Vagina (tissue), 2 donors: ENCODE measurements at regions not wholly inside any gene's neighbourhood (a gene's known extent, or its start where the extent isn't known, plus 50 kb on each side); places are given as distances from the start of the nearest gene placed in this dataset.

Source experiments
- DNase-seq, 2 donors: peaks; one replicate each; pipeline ENCODE4 v3.0.0-alpha.2; 2017; ENCODE audit errors: extremely low spot score in 2 of 2
- H3K27ac ChIP-seq: fragments of 200-600 bp; sonication (generic); one replicate; pipeline ENCODE4 v1.5.1; 2019
- H3K27me3 ChIP-seq: fragments of 200-600 bp; sonication (generic); one replicate; pipeline ENCODE4 v1.5.1; 2019
- H3K36me3 ChIP-seq, 2 donors: fragments of 200-600 bp; sonication (generic); one replicate each; pipeline ENCODE4 v1.5.1; 2017 to 2019
- H3K4me1 ChIP-seq: fragments of 200-600 bp; sonication (generic); one replicate; pipeline ENCODE4 v1.5.1; 2019
- H3K4me3 ChIP-seq, 2 donors: fragments of 200-600 bp; sonication (generic); 1 replicate in 1 of 2; 2 replicates in 1 of 2; pipeline ENCODE4 v1.5.1; 2016 to 2019
- H3K9me3 ChIP-seq: fragments of 200-600 bp; sonication (generic); one replicate; pipeline ENCODE4 v1.5.1; 2019
- POLR2A ChIP-seq, 2 donors: fragments of 450-650 bp; IDR thresholded peaks; one replicate each; pipeline ENCODE4 v1.6.1; 2017; ENCODE audit warnings: antibody characterized with exemption in 2 of 2, mild to moderate bottlenecking in 2 of 2, moderate library complexity in 2 of 2
- POLR2AphosphoS5 ChIP-seq, 2 donors: sonication (generic); formaldehyde crosslinking; IDR thresholded peaks; one replicate each; pipeline ENCODE4 v1.9.0; 2017; ENCODE audit warnings: antibody characterized with exemption in 2 of 2, mild to moderate bottlenecking in 2 of 2, low read depth in 1 of 2; ENCODE audit not compliant: insufficient read depth in 1 of 2
- intact Hi-C: fragments of 100-400 bp; cut with DNase I; formaldehyde crosslinking; loops from one replicate; pipeline ENCODE4 v1.15.1; 2023
- TF ChIP-seq, protein P1 (sequence below), 3 experiments: fragments of 450-650 bp in 2 of 3; fragments of 200-600 bp in 1 of 3; sonication (generic) in 1 of 3; IDR thresholded peaks; one replicate each; pipeline ENCODE4 v1.5.1; 2017 to 2019; ENCODE audit warnings: antibody characterized with exemption in 3 of 3, mild to moderate bottlenecking in 2 of 3, moderate library complexity in 2 of 3

DNA sequence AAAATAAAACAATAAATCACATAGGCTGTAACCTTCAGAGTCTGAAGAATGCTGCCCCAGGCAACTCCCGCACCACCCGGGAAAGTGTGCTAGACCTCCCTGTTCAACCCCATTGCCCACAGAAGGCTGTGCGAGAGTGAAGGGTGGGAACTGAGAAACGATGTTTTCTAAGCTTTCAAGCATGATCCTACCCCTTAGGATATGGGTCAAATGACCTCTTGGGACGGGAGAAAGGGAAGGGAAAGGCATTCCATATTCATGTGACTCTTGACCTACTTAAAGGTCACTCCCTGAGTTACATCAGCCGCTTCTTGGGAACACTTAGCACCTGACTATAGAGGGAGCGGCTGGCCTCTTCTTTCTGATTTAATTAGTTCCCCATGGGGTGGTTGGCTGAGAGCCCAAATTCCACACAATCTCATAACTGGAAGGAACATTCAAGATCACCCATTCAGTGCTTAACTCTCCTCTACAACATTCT lies 114.7 kb upstream of the SLC24A5 start:
- TF ChIP-seq POLR2AphosphoS5 (IDR thresholded peaks at IDR 0.05; ENCODE audit: insufficient read depth in 1 of 2, low read depth in 1 of 2), result peak in 1 of 2 donors; percentile 55
- TF ChIP-seq, protein P1, sequence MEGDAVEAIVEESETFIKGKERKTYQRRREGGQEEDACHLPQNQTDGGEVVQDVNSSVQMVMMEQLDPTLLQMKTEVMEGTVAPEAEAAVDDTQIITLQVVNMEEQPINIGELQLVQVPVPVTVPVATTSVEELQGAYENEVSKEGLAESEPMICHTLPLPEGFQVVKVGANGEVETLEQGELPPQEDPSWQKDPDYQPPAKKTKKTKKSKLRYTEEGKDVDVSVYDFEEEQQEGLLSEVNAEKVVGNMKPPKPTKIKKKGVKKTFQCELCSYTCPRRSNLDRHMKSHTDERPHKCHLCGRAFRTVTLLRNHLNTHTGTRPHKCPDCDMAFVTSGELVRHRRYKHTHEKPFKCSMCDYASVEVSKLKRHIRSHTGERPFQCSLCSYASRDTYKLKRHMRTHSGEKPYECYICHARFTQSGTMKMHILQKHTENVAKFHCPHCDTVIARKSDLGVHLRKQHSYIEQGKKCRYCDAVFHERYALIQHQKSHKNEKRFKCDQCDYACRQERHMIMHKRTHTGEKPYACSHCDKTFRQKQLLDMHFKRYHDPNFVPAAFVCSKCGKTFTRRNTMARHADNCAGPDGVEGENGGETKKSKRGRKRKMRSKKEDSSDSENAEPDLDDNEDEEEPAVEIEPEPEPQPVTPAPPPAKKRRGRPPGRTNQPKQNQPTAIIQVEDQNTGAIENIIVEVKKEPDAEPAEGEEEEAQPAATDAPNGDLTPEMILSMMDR (IDR thresholded peaks at IDR 0.05), result no peak
- intact Hi-C loops, result no loop called here
- H3K4me3 ChIP-seq, result no peak overlapping the region
- no peak for DNase-seq
- no peaks in the 10 kb centered on the region for H3K9me3 ChIP-seq
- H3K27me3 ChIP-seq, result no peaks in the 10 kb centered on the region
- no peaks in the 10 kb centered on the region for H3K36me3 ChIP-seq
- peaks cover 25% of the 10 kb centered on the region for H3K4me1 ChIP-seq
- peak overlapping the region; percentile 51 for H3K27ac ChIP-seq

- TF ChIP-seq POLR2AphosphoS5 (IDR thresholded peaks at IDR 0.05; ENCODE audit: insufficient read depth in 1 of 2, low read depth in 1 of 2) (no peak), POLR2A (IDR thresholded peaks at IDR 0.05) (no peak)
- TF ChIP-seq, protein P1 (IDR thresholded peaks at IDR 0.05), result no peak
- Histone ChIP-seq H3K27ac (no peak overlapping the region), H3K36me3 (no peaks in the 10 kb centered on the region), H3K4me1 (peaks cover 24% of the 10 kb centered on the region), H3K27me3 (no peaks in the 10 kb centered on the region), H3K4me3 (no peak overlapping the region), H3K9me3 (no peaks in the 10 kb centered on the region)
- no peak for DNase-seq
- intact Hi-C loops, result no loop called here
Observed at GRCh38 chr15:48010316-48010715, 110.5 kb upstream of the SLC24A5 start.

DNA sequence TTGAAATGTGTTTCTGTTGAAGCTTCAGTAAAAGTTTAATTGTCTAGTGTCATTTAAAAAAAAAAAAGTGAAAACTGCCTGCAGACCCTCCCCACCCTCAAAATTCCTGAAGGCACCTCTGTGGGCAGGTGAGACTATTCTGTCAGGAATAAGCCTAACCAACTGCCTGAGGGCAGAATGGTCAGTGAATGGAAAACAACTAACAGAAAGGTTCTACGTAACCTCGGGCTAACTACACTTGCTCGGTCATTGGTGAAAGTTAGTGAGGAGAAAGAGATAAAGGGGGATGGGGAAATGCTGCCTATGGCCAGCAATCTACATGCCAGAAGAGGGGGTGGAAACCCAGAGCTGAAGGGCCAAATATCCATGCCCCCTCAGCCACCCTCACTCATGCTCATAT lies 108.6 kb upstream of the SLC24A5 start:
- Histone ChIP-seq H3K4me3 (no peak overlapping the region), H3K36me3 (no peaks in the 10 kb centered on the region), H3K9me3 (no peaks in the 10 kb centered on the region), H3K27me3 (no peaks in the 10 kb centered on the region), H3K4me1 (peaks cover 6% of the 10 kb centered on the region), H3K27ac (no peak overlapping the region)
- DNase-seq, result no peak
- intact Hi-C loops, result no loop called here
- no peak for TF ChIP-seq POLR2AphosphoS5 (IDR thresholded peaks at IDR 0.05; ENCODE audit: insufficient read depth in 1 of 2, low read depth in 1 of 2)
- TF ChIP-seq POLR2A (IDR thresholded peaks at IDR 0.05), result no peak
- TF ChIP-seq, protein P1 (IDR thresholded peaks at IDR 0.05), result no peak

DNA sequence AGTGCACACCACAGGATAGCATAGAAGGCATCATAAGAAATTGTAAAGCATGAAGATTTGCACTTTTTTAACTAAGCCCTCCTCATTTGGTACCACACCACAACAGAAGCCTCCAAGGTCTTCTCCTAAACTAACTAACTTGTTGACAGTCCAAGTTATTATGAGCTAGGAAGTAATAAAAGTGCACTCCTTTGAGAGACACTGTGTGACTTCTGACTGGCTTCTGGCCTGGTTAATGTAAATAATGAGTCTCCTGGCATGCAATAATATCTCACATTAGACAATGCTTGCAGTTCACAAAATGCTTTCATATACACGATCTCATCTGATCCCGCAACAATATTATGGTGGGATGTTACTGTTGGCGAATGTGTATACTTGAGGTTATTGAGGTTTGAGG lies 103.9 kb upstream of the SLC24A5 start:
- TF ChIP-seq, protein P1 (IDR thresholded peaks at IDR 0.05), result no peak
- TF ChIP-seq POLR2A (IDR thresholded peaks at IDR 0.05) (no peak), POLR2AphosphoS5 (IDR thresholded peaks at IDR 0.05; ENCODE audit: insufficient read depth in 1 of 2, low read depth in 1 of 2) (no peak)
- intact Hi-C loops, result no loop called here
- Histone ChIP-seq H3K27me3 (no peaks in the 10 kb centered on the region), H3K27ac (no peak overlapping the region), H3K36me3 (no peaks in the 10 kb centered on the region), H3K9me3 (no peaks in the 10 kb centered on the region), H3K4me3 (no peak overlapping the region), H3K4me1 (peaks cover 5% of the 10 kb centered on the region)
- no peak for DNase-seq

DNA sequence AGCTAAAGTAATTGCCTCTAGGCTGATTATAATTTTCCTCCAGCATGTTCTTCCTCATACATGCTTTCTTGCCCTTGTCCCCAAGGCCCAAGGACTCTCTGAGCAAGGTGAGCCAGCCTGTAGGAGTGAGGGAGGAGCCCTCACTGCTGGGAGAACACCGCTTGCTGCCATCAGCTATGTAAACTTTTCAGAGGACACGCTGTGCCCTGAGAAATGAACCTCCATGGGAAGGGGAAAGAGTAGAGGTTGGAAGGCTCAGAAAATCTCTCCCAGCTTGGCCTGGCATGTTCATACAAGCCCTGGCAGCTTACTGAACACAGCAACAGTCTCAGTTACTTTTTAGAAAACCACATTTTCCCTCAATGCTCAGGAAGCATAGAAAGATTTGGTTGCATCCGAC lies 103.0 kb upstream of the SLC24A5 start:
- H3K4me1 ChIP-seq, result peaks cover 5% of the 10 kb centered on the region
- no peaks in the 10 kb centered on the region for H3K9me3 ChIP-seq
- H3K27me3 ChIP-seq, result no peaks in the 10 kb centered on the region
- H3K27ac ChIP-seq, result no peak overlapping the region
- H3K36me3 ChIP-seq, result no peaks in the 10 kb centered on the region
- intact Hi-C loops, result no loop called here
- H3K4me3 ChIP-seq, result no peak overlapping the region
- DNase-seq, result no peak
- no peak for TF ChIP-seq POLR2AphosphoS5 (IDR thresholded peaks at IDR 0.05; ENCODE audit: insufficient read depth in 1 of 2, low read depth in 1 of 2)
